Esophagus squamous epithelium (tissue), 4 donors: ENCODE measurements at regions not wholly inside any gene's neighbourhood (a gene's known extent, or its start where the extent isn't known, plus 50 kb on each side); places are given as distances from the start of the nearest gene placed in this dataset.

Source experiments
- POLR2A ChIP-seq, 4 donors: fragments of 450-650 bp; IDR thresholded peaks; one replicate each; pipeline ENCODE4 v1.6.1; 2017; ENCODE audit warnings: antibody characterized with exemption in 4 of 4, mild to moderate bottlenecking in 4 of 4, moderate library complexity in 3 of 4
- TF ChIP-seq, protein P1 (sequence below), 6 experiments: fragments of 450-650 bp in 4 of 6; fragments of 200-600 bp in 2 of 6; sonication (generic) in 2 of 6; IDR thresholded peaks; one replicate each; pipeline ENCODE4 v1.5.1; 2016 to 2019; ENCODE audit warnings: antibody characterized with exemption in 6 of 6, mild to moderate bottlenecking in 4 of 6, moderate library complexity in 4 of 6

DNA sequence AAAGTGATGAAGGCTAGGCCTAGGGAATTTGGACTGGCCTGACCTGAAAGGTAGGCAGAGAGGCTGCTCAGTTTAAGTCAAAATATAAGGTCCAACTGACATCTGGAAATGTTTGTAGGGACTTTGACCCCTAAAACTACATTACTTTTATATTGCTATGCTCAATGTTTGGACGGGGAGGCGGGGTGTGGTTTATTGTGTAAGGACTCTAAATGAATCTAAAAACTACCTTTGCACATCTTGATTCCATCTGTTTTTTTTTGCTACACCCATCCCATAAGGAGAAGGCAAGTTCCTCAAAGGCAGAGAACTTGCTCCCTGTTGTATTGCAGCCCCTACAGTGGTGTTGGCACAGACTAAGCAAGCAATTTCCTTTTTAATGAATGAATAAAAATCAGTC is 227.1 kb downstream of the HACE1 start:
- TF ChIP-seq, protein P1, sequence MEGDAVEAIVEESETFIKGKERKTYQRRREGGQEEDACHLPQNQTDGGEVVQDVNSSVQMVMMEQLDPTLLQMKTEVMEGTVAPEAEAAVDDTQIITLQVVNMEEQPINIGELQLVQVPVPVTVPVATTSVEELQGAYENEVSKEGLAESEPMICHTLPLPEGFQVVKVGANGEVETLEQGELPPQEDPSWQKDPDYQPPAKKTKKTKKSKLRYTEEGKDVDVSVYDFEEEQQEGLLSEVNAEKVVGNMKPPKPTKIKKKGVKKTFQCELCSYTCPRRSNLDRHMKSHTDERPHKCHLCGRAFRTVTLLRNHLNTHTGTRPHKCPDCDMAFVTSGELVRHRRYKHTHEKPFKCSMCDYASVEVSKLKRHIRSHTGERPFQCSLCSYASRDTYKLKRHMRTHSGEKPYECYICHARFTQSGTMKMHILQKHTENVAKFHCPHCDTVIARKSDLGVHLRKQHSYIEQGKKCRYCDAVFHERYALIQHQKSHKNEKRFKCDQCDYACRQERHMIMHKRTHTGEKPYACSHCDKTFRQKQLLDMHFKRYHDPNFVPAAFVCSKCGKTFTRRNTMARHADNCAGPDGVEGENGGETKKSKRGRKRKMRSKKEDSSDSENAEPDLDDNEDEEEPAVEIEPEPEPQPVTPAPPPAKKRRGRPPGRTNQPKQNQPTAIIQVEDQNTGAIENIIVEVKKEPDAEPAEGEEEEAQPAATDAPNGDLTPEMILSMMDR (IDR thresholded peaks at IDR 0.05): no peak
- TF ChIP-seq POLR2A (IDR thresholded peaks at IDR 0.05): no peak
